Prostate gland (tissue), 2 donors: ENCODE measurements at regions not wholly inside any gene's neighbourhood (a gene's known extent, or its start where the extent isn't known, plus 50 kb on each side); places are given as distances from the start of the nearest gene placed in this dataset.

ENCODE experiments used
- CTCF ChIP-seq, 4 experiments: fragments of 200-600 bp in 2 of 4; fragments of 450-650 bp in 2 of 4; sonication (generic) in 2 of 4; IDR thresholded peaks; 1 replicate in 3 of 4; 2 replicates in 1 of 4; pipeline ENCODE4 v1.5.1; 2016 to 2019; ENCODE audit warnings: antibody characterized with exemption in 4 of 4, mild to moderate bottlenecking in 2 of 4, moderate library complexity in 2 of 4
- POLR2A ChIP-seq: fragments of 450-650 bp; IDR thresholded peaks from one replicate; pipeline ENCODE4 v1.6.1; 2016; ENCODE audit warnings: antibody characterized with exemption, mild to moderate bottlenecking

DNA sequence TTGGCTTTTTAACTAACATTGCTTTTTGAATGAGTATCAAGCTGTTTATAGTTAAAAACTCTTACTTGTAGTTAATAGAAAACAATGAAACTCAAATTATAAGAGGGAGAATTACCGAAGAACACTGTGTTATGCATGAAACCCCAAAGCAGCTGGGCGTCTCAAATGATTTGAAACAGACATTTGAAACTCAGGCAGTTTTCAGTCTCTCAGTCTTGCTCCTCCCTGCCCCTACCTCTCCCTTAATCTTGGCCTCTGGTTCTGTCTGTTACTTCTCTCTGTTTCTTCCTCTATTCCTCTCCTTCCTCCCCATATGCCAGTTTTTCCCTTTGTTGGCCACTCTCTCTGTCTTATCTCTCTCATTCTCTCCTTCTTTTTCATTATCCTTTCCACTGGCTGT lies 118.3 kb upstream of the SYNPR start:
- TF ChIP-seq CTCF (IDR thresholded peaks at IDR 0.05) (no peak), POLR2A (no peak)
